Inflammatory macrophage treated with lipopolysaccharide for 4 hours (primary cell): ENCODE measurements at regions not wholly inside any gene's neighbourhood (a gene's known extent, or its start where the extent isn't known, plus 50 kb on each side); places are given as distances from the start of the nearest gene placed in this dataset.

Experiments
- DNase-seq: peaks from one replicate; pipeline ENCODE4 v3.0.0-alpha.2; 2020

DNA sequence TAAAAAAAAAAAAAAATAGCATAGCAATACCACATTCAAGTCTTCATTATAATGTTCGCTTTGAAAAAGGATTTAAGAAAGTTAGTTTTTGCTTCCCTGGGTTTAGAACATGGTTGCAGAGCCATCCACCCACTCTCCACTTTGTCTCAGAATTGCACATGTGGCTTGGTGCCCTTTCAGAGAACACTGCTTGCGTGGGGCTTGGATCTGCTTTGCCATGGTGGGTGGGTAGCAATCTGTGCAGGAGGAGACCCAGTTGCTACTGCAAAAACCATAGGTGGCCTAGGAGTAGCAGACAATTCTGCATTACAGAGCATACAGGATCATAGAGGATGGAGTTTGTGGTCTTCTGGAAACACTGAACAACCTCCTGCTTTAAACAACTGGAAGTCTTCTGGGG lies 421.4 kb upstream of the CELF2 start:
- no peak for DNase-seq

DNA sequence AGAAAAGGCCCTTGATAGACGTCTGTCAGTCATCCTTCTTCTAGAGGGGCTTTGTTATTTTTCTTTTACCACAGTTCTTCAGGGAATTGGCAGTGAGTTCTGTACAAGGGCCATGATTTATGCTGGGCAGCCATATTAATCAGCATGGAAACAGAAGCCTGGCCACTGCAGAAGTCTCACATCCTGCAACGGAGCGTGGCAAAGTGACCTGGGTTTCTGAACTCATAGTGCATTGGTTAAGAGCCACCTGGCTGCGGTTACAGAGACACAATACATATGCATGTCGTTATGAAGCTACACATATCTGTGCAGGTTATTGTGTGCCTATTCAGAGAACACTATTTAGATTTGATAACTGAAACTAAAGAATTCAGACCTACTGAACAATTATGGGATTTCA lies 419.4 kb upstream of the CELF2 start:
- no peak for DNase-seq

DNA sequence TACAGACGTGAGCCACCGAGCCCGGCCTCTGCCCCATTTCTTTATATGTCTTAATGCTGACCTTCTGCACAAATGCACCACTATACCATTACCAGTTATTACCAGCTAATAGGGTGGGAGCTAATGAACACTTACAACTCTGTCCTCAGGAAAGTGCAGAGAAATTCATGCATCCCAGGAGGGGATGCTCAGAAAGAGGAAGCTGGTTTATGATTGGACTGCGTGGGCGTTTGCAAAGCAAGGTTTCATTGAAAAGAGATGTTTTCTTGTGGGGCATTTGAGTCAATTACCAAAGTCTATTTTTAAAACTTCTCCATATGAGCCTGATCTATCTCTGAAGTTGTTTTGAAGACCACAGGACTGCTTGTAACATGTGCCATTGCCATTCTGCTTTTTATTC lies 417.7 kb upstream of the CELF2 start:
- peak; percentile 32 for DNase-seq

DNA sequence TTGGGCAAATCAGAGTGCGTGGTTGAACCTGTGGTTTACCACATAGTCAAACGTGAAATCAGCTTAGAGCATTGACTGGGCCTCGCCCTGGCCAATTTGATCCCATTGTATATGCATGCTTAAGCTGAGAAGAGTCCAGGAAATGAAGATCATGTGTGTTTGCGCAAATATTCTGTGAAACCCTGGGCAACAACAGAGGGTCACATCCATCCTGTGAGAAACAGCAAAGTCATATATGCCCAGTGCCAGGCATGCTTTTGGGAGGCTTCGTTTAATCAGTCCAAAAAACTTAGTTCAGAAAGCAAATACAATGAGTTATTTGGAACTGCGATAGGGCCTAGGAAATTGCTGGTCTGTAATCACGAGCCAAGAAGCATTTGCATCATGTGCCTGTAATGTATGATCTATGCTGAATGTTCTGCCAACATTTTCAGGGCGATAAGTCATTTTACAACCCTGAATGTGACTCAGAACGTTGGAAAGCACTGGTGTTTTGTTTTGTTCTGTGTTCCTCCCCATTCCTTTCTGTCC lies 412.1 kb upstream of the CELF2 start:
- DNase-seq: no peak

DNA sequence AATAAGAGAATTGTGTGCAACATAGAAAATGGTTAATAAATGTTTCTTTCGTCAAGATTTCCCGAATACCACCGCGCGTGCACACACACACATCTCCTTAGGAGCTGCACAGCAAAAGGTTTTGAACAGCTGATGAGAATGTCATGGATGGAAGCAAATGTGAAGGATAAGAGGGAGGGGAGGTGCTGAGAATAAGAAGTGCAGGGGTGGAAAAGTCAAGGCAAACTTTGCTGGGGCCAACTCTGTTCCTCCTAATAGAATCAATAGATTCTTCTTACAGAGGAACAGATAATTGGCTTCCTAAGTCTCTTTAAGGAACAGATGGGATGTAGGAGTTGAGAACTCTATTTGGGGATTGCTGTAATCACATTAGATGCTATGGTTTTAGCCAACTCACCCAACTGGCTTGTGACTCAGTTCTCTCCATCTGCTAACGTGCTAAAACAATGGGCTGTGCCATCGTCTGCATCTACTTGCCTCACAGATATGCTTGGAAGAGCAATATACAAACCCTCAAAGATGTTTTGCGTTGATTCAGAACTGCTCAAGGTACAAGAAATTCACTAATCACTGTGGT lies 408.2 kb upstream of the CELF2 start:
- DNase-seq: no peak

DNA sequence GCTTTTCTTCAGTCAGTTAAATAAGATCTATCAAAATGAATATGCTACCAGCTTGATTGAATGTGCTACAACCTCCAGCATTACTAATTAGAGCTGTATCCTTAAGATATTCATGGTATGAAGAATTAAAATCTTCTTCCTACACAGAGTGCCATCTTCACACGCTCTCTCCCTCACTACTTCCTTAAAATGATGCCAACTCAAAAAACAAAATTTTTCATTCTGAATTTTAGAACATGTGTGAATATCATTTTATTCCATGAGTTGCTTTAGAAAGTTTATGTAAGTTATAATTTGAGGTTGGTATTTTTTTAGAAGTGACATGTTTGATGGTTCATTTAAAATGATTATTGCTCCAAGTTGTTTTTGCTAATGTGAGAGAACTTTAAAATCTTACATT lies 407.5 kb upstream of the CELF2 start:
- DNase-seq: no peak

DNA sequence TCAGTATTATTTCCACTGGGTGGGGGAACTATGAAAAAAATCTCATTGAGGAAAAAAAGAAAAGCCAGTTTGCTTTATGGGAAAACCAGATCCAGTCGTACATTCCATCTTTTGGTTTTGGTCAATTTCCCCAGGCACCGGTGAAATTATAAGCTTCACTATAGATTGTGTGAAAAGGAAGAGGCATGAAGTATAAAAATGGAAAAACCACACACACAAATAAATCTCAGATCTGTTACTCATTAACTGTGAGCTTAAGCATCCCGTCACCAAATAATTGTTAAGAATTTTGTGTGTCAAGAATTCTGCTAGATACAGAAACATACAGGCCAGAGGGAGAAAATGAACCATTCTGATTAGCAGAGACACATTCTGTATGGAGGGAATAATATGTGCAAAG lies 405.5 kb upstream of the CELF2 start:
- DNase-seq: no peak

DNA sequence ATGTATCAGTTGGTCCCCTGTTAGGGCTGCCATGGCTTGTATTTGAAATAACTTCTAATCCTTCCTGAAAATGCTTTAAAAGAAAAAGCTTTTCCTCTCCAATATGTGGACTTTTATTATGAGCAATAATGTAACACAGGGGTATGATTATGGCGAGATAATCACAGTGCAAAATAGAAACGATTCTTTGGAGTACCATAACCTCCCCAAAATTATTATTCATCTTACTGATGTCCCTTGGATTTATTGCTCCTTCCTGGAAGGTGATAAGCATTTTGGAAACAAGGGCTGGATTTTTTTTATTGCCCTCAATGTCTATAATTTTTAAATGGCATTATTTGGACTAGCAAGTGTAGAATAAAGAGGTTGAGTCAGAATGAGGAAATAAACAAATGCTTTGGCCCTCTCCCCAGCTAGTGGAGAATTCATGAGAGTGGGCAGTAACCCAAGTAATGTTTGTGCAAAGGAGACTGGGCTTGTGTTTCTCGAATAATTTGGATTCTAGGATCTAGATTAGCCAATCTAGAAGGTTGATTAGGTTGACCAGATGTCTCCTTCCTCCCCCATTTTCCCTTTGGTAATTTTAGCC lies 403.9 kb upstream of the CELF2 start:
- no peak for DNase-seq

DNA sequence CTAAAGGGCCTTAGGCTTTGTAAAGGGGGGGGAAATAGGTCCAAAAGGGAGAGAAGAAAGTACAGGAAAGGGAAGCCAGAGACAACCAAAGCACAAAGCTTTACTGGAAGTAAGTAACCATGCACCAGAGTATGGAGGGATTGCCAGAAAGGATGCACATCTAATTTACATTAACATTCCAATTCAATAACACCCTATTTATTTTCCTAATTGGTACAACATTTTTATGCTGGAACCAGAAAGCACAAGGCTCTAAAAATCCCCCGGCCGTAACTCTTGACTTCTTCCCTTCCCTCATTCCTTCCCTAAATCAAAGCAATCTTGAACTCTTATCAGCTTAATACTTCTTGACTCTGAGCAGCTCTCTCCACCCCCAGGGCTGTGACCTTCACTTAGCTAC lies 400.0 kb upstream of the CELF2 start:
- no peak for DNase-seq

DNA sequence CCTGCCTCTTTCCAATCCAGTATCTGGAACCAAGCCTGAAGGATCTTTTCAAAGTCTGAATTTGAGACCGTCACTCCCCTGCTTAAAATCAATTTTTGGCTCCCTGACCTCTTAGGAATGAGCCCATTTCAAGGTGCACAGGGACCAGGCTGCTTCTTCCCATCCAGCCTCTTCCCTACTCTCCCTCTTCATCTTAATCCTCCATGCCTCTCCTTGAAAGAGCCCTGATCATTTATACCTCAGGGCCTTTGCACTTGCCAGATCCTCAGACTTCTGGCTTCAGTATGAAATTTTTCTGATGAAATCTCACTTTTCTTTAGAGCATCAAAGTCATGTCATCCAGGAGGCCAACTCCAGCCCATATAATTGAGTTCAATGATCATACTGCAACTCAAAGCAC lies 399.5 kb upstream of the CELF2 start:
- no peak for DNase-seq

DNA sequence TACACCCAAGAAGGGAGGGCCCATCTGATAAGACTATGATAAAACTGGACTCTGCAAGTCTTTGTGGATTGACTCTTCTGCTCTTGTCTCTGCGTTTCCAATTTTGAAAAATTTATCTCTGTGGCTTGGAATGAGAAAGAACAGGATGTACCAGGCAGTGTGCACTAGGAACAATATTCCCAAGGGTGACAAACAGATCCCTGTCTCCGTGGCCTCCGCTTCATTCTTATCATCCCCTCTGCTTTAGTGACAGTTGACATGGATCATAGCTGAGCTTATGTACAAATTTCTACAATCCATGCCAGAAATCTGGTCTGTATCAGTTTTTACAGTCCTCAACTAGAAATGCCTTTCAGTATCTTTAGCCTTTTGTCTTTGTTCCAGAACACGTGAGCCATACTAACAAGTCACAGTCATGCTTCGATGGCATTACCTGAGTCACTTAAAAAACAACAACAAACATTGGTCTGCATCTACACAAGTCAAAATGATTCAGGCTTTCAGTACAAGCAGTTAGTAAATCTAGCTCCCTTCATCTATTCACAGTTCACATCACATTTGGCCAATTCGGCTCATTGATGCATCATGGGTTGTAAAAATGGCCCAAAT lies 393.6 kb upstream of the CELF2 start:
- no peak for DNase-seq

DNA sequence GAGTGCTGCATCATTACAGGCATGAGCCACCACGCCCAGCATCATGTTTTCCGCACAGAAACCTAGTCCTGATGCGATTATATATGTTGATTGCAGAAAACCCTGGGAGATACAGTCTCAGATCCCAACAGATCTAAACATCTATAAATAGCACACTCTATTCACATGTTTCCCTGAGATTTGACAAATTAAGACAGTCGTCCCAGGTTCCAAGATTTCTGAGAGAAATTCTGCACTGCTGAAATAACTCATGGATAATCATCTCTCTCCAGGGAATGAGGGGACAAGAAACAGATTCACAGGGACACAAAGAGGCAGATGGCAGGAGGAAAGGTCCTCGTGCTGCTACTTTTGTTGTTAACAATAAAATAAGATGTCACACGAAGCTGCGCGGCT lies 393.1 kb upstream of the CELF2 start:
- DNase-seq: no peak

DNA sequence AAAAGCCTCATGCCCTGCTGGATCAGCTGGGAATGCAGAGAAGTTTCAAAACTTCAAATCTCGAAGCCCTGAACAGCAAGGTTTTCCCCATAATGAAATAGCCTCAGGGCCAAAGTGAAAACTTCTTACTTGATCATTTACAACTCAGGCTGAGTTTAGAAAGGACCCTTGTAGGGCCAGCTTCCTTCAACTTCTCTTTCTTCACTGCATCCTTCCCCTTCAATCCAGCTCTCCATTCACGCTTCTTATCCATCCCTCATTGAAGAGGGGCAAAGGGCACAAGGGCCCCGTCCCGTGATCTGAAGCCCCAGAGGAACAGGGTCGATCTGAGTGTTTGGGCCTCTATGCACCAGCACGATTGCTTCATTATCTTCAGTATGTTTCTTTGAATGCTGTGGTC lies 392.2 kb upstream of the CELF2 start:
- no peak for DNase-seq

DNA sequence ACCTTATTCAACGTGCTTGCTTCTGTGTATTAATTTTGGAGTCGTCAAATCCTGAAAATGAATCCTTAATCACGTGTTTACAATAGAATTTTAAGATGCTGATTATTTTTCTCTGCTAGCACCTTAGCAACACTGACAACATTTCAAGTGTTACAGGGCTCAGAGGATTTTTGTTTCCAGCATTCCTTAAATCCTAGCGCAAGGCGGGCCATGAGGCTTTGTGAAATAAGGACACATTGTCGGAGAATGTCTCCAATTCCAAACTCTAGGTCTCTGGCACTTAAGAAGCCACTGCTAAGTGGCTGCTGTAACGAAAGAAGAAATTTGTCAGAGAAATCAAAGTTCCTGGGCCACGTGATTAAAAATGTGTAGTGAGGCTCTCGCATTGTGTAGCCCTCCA lies 390.9 kb upstream of the CELF2 start:
- DNase-seq: no peak

DNA sequence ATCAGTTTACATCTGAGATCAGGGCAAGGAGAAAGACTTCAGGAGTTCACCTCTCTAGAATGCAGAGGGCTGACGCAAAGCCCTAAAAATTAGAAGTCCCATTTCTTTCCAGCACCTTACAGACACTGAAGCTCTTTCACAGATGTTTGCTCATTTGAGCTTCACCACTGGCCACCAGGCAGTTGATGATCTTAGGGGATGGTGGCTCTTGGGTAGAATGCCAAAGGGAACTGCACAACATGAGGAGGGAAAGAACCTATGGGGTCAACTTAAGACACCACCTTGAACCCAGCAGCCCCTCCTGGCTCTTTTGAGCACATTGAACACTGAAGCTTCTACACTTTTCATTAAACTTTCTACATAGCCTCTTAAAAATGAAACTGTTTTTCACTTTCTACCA lies 390.3 kb upstream of the CELF2 start:
- DNase-seq: no peak

DNA sequence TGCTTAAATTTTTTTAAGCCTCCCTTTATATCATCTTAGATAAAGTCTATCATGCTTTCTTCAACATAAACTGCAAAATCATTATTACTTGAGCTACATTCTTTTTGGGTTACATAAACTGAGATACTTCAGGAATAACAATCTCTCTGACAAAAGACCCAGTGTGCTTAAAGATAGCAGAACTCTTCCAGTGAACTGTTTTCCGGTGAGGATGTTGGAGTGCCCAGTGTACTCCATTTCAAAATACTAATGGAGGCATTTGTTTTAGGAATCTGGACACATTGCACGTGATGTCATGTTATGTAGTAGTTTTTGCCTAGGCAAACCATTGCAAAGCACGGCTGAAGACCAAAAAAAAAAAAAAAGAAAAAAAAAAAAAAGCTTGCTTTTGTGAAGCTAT lies 388.2 kb upstream of the CELF2 start:
- no peak for DNase-seq

DNA sequence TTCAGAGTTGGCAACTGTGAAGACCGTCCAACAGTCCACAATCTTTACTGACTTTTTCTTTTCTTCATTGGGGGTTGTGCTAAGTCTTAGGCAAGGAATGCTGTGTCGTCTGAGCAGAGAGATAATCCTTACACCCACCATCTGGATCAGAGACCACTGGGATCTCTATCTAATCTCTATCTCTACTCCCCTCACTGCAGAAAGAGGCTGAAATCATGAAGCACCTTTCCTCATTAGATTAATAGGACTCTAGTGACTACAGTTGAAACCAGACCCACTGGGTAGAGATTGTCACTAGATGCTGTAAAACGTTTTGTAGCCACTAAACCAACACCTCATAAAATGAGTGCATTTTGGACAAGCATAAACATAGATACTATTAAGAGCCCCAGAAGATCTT lies 387.4 kb upstream of the CELF2 start:
- DNase-seq: no peak

DNA sequence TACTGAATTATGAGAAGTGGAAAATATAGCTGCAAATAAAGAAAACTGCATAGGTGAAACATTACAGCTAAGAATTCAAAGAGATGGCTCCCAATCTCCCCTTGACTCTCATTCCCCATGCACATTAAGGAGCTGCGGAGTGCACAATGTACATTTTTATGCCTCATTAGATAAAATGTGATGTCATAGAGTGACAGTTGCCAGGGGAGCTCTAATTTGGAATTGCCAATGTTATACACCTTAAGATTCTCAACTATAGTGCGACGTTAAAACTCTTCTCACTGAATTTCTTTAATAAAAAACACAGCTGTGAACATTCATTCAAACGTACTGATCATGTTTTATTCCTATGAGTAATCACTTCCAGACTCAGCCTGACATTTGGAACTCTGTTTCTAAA lies 386.9 kb upstream of the CELF2 start:
- no peak for DNase-seq

DNA sequence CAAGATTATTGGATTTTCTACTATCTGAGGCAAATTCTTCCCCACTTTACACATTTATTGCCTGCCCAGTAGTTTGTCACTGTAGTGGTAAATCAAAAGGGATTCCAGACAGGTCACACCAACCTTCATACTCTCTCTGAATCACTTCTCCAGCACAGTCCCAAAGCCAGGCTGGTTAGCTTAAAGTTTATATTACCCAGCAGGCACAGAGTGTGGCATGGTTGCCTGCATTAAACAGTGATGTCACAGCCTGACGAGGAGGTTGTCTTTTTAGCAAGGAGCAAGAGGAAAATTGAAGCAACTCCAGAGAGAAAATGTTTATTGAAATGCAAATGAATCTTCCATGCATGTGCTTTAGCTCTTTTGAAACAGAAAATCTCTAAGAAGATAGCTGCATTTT lies 375.5 kb upstream of the CELF2 start:
- DNase-seq: no peak

DNA sequence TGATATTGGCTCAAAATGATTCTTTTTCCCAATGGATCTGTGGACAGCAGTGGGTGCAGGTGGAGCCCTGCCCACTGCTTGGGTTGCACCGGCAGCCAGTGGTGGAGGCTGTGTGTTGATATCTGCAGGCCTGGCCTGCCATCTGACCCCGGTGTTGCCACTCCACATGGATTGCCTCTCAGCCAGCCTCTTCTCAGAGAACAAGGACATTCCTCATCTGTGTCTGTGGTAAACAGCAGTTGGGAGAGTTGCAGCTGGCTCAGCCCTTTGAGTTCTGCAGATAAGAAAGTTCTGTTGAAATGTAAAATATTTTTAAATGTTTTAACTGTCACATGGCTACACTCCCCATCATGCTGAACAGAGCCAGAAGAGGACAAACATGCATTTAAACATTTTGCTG lies 374.9 kb upstream of the CELF2 start:
- DNase-seq: no peak

DNA sequence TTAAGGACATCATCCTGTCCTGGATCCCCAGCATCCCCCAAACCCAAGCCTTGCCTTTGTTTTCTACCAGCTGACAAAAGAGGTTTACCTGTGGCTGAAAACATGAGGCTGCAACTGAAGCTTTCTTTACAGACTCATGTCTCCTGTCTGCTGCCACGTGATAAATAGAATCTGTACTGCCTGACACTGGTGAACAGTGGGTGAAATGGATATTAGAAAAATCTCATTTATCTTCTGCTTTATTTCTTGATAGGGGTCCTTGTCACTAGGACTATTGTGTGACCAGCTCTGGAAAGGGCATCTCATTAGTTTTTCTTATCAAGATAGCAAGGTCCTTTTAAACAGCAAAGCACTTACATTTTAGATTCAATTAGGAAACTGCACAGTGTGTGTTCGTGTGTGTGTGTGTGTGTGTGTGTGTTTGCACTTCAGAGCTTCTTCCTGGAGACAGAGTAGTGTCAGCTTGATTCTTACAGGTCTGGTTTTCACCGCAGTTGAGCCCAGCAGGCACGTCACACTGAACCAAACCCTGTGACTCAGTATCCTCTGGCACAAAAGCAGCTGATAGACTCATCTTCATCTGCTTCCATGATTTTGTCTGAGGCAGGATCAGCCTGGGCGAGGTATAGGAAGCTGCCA lies 373.5 kb upstream of the CELF2 start:
- DNase-seq: no peak

DNA sequence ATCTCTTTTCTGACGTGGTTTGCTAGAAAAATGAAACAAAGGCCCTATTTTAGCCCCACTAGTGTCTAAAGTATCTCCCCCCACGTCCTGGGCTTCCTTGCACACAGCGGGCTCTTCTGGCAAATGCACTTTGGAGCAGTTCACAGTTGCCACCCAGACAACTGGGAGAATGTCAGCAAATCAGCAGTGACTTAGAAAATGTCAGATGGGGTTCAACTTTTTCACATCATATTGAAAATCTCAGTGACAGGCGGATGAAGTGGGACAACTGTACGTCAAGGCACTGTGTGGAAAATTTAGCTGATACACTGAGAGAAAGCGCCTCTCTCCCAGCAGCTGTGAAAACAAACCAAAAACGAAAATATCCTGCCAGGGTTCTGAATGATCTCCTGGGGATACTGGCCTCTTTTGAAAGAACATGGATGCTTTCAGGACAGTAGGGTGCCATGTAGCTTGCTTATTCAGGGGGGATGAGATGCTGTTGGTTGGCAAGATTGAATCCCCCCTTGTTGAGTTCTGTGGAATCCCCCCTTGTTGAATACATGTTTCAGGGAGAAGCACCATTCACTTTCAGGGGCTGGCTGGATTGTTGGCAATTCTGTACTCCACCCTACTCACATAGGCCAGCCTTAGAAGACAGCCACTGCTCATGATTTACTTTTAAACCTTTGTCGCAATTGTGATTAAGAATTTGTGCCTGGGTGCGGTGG lies 372.8 kb upstream of the CELF2 start:
- no peak for DNase-seq

DNA sequence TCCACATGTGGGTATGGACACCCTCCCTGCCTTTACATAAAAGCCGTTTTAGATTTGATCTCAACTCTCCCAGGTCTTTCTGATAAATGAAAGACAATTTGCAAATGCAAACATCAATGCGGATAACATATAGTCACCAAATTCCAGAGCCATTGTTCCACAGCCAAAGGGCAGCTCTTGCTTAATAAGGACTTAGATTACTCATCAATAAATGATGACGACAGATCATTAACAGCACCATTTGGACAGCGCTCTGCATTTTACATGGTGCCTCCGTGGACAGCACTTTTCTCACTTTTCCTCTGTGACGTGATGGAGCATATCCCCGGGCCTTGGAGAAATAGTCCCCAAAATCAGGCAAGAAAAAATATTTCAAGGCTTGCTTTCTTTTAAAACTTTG lies 370.3 kb upstream of the CELF2 start:
- no peak for DNase-seq
